NB4 (cell line): ENCODE measurements at regions not wholly inside any gene's neighbourhood (a gene's known extent, or its start where the extent isn't known, plus 50 kb on each side); places are given as distances from the start of the nearest gene placed in this dataset.

Experiments
- MYC ChIP-seq: IDR thresholded peaks from 2 replicates; pipeline ENCODE4 v1.6.1; 2011; ENCODE audit warnings: low read depth, low read length
- POLR2A ChIP-seq: IDR thresholded peaks from 2 replicates; pipeline ENCODE4 v1.6.1; 2011; ENCODE audit warnings: mild to moderate bottlenecking; ENCODE audit not compliant: insufficient read length; ENCODE audit errors: extremely low read depth

DNA sequence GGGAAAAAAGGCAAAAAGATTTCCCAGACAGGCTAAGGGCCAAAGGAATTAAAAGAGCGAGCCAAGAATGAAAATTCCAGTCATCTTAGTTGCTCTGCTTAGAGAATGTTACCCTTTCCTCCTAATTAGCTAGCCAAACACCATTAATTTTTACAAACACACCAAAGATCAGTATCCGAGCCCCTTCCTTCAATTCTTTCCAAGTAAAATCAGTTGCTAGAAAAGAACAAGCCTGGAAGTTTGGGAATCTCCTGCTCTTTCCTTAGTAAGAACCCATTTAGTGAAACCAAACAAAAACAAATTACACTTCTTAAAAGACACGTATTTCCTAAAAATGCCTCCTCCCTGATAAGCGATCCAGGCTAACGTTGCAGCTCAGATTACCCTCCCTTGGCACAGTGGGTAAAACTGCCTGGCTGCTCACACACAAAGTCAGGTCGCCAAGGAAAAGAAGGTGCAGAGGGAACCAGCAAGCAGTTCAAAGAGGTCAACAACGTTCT is 57.1 kb upstream of the ABLIM1 start:
- no peak for TF ChIP-seq MYC
- no peak for TF ChIP-seq POLR2A
